ENCODE measurements at regions not wholly inside any gene's neighbourhood (a gene's known extent, or its start where the extent isn't known, plus 50 kb on each side); places are given as distances from the start of the nearest gene placed in this dataset.

DNA sequence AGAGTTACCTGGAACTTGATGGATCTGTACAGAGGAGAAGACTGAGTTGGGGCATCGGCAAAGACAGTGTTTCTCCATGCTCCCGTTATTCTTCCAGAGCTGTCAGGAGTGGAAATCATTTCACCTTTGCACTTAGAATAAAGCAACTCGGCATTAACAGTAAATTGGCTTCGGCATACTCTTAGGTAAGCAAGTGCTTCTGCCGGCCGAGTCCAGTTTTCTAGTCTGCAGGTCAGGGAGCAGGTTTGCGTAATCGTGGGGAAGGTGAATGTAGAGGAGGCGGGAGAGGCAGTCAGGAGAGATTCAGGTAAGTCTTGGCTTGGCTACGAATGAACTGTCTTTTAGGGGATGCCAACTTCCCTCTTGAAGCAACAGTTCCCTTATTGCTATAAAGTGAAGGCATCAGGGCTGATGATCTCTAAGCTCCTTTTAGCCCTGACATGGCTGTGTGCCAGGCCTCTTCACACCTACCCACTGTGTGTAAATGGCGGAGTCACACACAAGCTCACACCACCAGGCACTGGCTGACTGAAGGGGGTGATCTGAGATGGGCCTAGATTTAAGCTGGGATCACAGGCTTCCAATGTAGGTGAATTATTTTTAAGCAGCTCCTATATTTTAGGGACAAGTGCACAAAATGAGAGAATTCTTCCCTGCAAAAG is 127.1 kb downstream of the GATA3 start:
- no peak for TF ChIP-seq Cebpa-rat (IDR thresholded peaks at IDR 0.05)

DNA sequence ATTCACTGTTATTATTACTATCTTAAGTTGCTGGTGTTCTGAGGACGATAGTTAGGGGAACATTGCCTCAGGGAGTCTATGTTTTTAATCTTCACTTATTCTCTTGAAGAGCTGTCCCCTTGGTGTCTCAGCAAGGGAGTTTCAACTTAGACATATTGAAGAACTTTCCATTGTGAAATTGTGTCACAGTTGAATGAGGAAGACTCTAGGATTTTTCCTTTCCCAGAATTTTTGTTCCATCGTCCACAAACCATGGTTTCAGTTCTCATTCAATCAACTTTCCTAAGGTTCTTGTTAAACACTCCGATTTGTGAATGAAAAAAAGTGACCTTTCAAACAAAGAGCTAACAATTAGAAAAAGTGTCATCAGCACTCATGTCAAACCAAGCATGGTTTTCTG is 128.3 kb downstream of the GATA3 start:
- no peaks in the 10 kb centered on the region for H4K20me1 ChIP-seq
- H3K4me2 ChIP-seq = peak overlapping the region in 3 of 11 experiments; percentile 9 to 60 (median 41); a peak in 4 of 22 replicates
- no peak overlapping the region for H3K4me3 ChIP-seq
- H3K9me3 ChIP-seq (replicated peaks in 1 of 11) = peaks cover 0 to 6% (median 0%) of the 10 kb centered on the region in 11 experiments; a peak in 1 of 22 replicates
- no peaks in the 10 kb centered on the region for H3K27me3 ChIP-seq
- H3K9ac ChIP-seq = no peak overlapping the region
- peaks cover 0 to 22% (median 0%) of the 10 kb centered on the region in 10 experiments; a peak in 5 of 20 replicates for H3K4me1 ChIP-seq
- TF ChIP-seq Cebpa-rat (IDR thresholded peaks at IDR 0.05) = no peak
- H3K36me3 ChIP-seq = no peaks in the 10 kb centered on the region
- H3K27ac ChIP-seq = 0 out of 22 replicates have a peak overlapping the region, but pooled peaks of 1 of the 11 experiments have one; percentile 2

More for the DNA sequence above, 127.1 kb downstream of the GATA3 start:
- H3K9ac ChIP-seq = no peak overlapping the region
- no peaks in the 10 kb centered on the region for H3K27me3 ChIP-seq
- H3K4me1 ChIP-seq = peaks cover 0 to 22% (median 0%) of the 10 kb centered on the region in 10 experiments; a peak in 5 of 20 replicates
- H3K4me2 ChIP-seq = no peak overlapping the region
- no peaks in the 10 kb centered on the region for H4K20me1 ChIP-seq
- no peak overlapping the region for H3K4me3 ChIP-seq
- no peak overlapping the region for H3K27ac ChIP-seq
- no peaks in the 10 kb centered on the region for H3K36me3 ChIP-seq
- H3K9me3 ChIP-seq (replicated peaks in 1 of 11) = peaks cover 0 to 6% (median 0%) of the 10 kb centered on the region in 11 experiments; a peak in 1 of 22 replicates

DNA sequence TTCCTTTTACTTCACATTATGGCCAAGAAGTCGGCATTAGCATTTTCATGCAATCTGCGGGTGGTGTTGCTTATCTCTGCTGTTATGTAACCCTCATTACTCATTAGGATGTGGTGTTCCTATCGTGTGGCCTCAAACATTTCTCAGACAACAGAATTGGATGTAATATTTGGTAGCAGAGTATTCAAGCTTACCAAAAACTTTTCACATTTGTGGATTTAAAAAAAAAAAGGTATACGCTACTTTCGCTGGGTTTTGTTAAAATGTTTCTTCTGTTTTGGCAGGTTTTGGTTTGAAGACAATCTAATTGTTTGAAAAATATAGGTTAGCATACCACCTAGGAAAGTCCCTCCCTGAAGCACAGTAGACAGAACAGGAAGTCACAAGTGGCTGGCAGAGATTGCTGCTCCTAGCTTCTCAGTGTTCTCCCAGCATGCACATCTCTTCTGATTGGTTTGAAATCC is 128.8 kb downstream of the GATA3 start:
- Histone ChIP-seq H4K20me1 (no peaks in the 10 kb centered on the region), H3K9me3 (replicated peaks in 1 of 11) (peaks cover 0 to 6% (median 0%) of the 10 kb centered on the region in 11 experiments; a peak in 1 of 22 replicates), H3K27ac (0 out of 22 replicates have a peak overlapping the region, but pooled peaks of 1 of the 11 experiments have one; percentile 2), H3K9ac (no peak overlapping the region), H3K4me2 (peak overlapping the region in 3 of 11 experiments; percentile 9 to 60 (median 41); a peak in 5 of 22 replicates), H3K4me1 (peaks cover 0 to 22% (median 0%) of the 10 kb centered on the region in 10 experiments; a peak in 5 of 20 replicates), H3K27me3 (no peaks in the 10 kb centered on the region), H3K36me3 (no peaks in the 10 kb centered on the region), H3K4me3 (no peak overlapping the region)
- TF ChIP-seq Cebpa-rat (IDR thresholded peaks at IDR 0.05) = no peak

DNA sequence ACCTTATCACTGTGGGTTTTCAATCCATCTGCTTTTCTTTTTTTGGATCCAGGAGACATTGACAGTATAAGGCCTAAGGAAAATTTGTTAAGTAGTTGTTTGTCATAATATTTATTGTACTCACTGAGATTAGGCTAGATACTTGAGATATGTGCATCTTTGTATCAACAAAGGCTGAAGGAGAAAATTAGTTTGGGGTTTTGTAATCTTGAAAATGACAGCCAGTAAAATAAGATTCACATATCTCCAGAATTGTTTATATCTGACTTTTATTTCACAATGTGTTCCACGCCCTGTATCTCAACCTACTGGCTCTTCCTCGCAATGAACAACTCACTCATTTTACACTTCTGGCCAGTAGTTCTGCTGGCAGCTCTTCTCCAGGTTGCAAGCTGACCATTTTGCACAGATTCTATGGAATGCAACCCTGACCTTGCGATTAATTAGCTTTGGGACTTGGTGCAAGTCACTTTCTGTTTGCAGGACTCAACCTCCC is 132.7 kb downstream of the GATA3 start:
- no peak overlapping the region for H3K4me2 ChIP-seq
- H3K4me1 ChIP-seq = peaks cover 0 to 31% (median 0%) of the 10 kb centered on the region in 10 experiments; a peak in 7 of 20 replicates
- no peak for TF ChIP-seq Cebpa-rat (IDR thresholded peaks at IDR 0.05)
- H3K27me3 ChIP-seq = no peaks in the 10 kb centered on the region
- no peak overlapping the region for H3K9ac ChIP-seq
- H3K9me3 ChIP-seq (replicated peaks in 1 of 11) = peaks cover 0 to 6% (median 0%) of the 10 kb centered on the region in 11 experiments; a peak in 1 of 22 replicates
- no peaks in the 10 kb centered on the region for H4K20me1 ChIP-seq
- H3K4me3 ChIP-seq = no peak overlapping the region
- no peak overlapping the region for H3K27ac ChIP-seq
- H3K36me3 ChIP-seq = no peaks in the 10 kb centered on the region

DNA sequence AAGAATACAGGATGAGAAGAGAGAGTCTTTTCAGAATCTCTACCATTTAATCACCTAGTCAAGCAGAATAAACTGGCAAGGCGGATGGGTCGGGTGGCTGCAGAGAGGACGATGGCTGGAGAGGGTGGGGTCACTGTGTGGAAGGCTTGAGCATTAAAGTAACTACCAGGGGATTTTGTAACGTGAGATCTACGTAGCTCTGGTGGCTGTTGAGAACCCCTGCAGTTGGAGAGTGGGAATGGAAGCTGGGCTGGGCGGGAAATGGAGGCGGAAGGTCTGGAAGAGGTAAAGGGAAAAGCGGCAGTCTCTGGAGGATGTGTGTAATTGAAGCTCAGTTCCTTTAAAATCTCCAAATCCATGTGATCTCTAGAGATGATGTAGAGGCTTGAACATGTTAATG is 135.0 kb downstream of the GATA3 start:
- TF ChIP-seq Cebpa-rat (IDR thresholded peaks at IDR 0.05) = no peak
- H3K36me3 ChIP-seq = no peaks in the 10 kb centered on the region
- H3K9ac ChIP-seq = no peak overlapping the region

DNA sequence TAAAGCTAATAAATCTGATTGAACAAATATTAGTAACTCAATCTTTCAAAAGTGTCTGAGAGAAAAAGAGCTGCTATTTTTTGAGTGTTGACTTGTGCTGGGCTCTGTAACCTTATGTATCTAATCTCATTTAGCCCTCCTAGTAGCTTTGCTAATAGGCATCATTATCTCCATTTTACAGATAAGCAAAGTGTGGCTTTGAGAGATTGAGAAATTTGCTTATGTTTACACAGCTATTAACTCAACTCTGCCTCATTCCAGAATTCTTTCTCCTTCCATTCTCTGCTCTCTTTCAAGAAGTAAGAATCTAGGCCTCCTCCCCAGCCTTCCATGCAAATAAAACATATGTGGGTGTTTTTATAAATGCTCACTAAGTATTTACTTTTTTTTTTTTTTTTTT is 137.8 kb downstream of the GATA3 start:
- no peaks in the 10 kb centered on the region for H4K20me1 ChIP-seq
- no peak overlapping the region for H3K27ac ChIP-seq
- TF ChIP-seq Cebpa-rat (IDR thresholded peaks at IDR 0.05) = no peak
- H3K9me3 ChIP-seq (replicated peaks in 1 of 11) = no peaks in the 10 kb centered on the region
- H3K4me2 ChIP-seq = no peak overlapping the region
- H3K4me1 ChIP-seq = peaks cover 0 to 11% (median 0%) of the 10 kb centered on the region in 10 experiments; a peak in 5 of 20 replicates
- no peaks in the 10 kb centered on the region for H3K36me3 ChIP-seq
- H3K9ac ChIP-seq = no peak overlapping the region
- H3K4me3 ChIP-seq = no peak overlapping the region
- H3K27me3 ChIP-seq = no peaks in the 10 kb centered on the region

More for the DNA sequence above, 135.0 kb downstream of the GATA3 start:
- H3K27me3 ChIP-seq = no peaks in the 10 kb centered on the region
- peaks cover 0 to 2% (median 0%) of the 10 kb centered on the region in 11 experiments; a peak in 1 of 22 replicates for H3K9me3 ChIP-seq (replicated peaks in 1 of 11)
- H3K27ac ChIP-seq = no peak overlapping the region
- H3K4me3 ChIP-seq = no peak overlapping the region
- no peaks in the 10 kb centered on the region for H4K20me1 ChIP-seq
- peak overlapping the region in 6 of 11 experiments; percentile 10 to 62 (median 38); a peak in 7 of 22 replicates for H3K4me2 ChIP-seq
- peaks cover 0 to 11% (median 0%) of the 10 kb centered on the region in 10 experiments; a peak in 5 of 20 replicates for H3K4me1 ChIP-seq

DNA sequence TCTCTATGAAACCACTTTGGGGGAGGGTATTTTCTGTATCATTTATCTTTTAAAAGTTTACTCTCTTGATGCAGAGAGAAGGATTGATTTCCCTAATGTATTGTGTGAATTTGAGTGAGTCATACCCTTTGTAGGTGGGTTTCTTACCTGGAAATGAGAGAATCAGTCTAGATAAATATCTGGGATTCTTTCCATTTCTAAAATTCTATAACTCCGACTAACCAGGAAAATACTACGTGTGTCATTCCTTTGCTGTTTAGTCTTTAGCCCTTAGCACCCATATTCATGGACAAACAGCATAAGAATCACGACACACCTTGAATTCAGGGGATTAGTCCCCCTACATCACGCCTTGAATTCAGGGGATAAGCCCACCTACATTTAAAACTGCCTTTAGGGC is 139.1 kb downstream of the GATA3 start:
- H4K20me1 ChIP-seq = no peaks in the 10 kb centered on the region
- no peak for TF ChIP-seq Cebpa-rat (IDR thresholded peaks at IDR 0.05)

DNA sequence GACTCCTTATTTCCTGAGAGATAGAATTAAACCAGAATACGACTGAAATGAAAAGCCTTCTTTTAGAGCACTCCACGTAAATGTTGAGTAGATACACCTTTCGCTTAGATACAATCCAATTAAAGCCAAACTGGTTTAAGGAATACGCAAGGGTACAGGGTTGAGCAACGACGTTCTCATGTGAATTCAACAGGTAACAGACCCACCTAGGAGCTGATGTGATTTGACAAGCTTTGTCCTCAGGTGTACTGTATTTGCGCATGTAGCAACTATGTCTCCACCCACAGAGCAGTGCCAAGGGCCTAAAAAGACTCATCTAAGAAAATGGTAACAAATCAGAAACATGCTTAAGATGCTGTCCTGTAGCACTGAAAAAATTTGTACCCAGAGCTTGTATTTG is 139.6 kb downstream of the GATA3 start:
- Histone ChIP-seq H3K36me3 (no peaks in the 10 kb centered on the region), H3K27ac (no peak overlapping the region), H3K9me3 (replicated peaks in 1 of 11) (no peaks in the 10 kb centered on the region), H3K4me3 (no peak overlapping the region), H3K27me3 (no peaks in the 10 kb centered on the region), H3K9ac (no peak overlapping the region), H3K4me1 (peaks cover 0 to 9% (median 0%) of the 10 kb centered on the region in 10 experiments; a peak in 5 of 20 replicates), H4K20me1 (no peaks in the 10 kb centered on the region), H3K4me2 (no peak overlapping the region)
- no peak for TF ChIP-seq Cebpa-rat (IDR thresholded peaks at IDR 0.05)

More for the DNA sequence above, 139.1 kb downstream of the GATA3 start:
- Histone ChIP-seq H3K9ac (no peak overlapping the region), H3K27ac (no peak overlapping the region), H3K27me3 (no peaks in the 10 kb centered on the region), H3K4me3 (no peak overlapping the region), H3K9me3 (replicated peaks in 1 of 11) (no peaks in the 10 kb centered on the region), H3K4me2 (no peak overlapping the region), H3K4me1 (peaks cover 0 to 11% (median 0%) of the 10 kb centered on the region in 10 experiments; a peak in 5 of 20 replicates), H3K36me3 (no peaks in the 10 kb centered on the region)

DNA sequence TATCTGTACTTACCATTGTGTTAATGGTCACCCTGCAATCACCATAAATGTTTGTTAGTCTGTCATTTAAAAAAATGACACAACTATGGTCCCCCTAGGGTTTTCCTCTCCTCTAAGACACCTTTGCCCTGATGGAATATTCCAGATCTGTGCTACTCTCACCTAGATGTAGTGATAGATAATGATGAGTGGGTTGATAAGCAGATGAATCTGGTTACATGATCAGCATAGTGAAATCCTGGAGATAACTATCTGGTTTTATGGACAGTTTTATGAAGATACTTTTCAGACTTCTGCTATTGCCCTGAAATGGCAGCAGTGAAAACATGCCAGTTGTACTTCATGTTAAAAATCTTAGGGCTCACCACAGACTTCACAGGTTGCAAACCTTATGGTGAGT is 152.4 kb downstream of the GATA3 start:
- no peaks in the 10 kb centered on the region for H4K20me1 ChIP-seq

More for the DNA sequence above, 152.4 kb downstream of the GATA3 start:
- peaks cover 0 to 6% (median 4%) of the 10 kb centered on the region in 11 experiments; a peak in 8 of 22 replicates for H3K9me3 ChIP-seq (replicated peaks in 1 of 11)
- no peak overlapping the region for H3K27ac ChIP-seq
- TF ChIP-seq Cebpa-rat (IDR thresholded peaks at IDR 0.05) = no peak
- no peak overlapping the region for H3K4me2 ChIP-seq
- no peaks in the 10 kb centered on the region for H3K4me1 ChIP-seq
- no peaks in the 10 kb centered on the region for H3K27me3 ChIP-seq
- H3K36me3 ChIP-seq = no peaks in the 10 kb centered on the region
- no peak overlapping the region for H3K4me3 ChIP-seq
- no peak overlapping the region for H3K9ac ChIP-seq
